Skin of body (tissue), 1 donor: ENCODE measurements at regions not wholly inside any gene's neighbourhood (a gene's known extent, or its start where the extent isn't known, plus 50 kb on each side); places are given as distances from the start of the nearest gene placed in this dataset.

Source experiments
- DNase-seq: peaks from one replicate; lab custom pipeline; 2025; lab: John Stamatoyannopoulos, UW

DNA sequence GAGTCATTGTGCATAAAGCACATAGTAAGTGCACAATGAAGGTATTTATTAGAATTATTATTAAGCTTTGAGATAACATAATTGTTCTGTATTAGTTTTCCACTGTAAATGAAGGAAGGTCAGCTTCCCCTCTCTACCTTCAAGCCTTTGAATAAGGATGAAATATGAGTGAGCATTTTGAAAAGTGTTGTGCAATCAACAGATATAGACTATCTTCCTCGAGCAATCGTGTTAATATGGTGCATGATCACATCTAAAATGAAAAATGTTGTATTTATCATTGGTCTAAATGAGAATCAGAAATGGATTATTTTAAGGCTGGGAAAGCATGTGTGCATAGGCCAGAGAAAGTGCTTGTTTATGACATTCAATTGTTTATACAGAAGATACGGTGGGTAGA, 1474.6 kb upstream of the TENM3 start:
- DNase-seq = no peak

DNA sequence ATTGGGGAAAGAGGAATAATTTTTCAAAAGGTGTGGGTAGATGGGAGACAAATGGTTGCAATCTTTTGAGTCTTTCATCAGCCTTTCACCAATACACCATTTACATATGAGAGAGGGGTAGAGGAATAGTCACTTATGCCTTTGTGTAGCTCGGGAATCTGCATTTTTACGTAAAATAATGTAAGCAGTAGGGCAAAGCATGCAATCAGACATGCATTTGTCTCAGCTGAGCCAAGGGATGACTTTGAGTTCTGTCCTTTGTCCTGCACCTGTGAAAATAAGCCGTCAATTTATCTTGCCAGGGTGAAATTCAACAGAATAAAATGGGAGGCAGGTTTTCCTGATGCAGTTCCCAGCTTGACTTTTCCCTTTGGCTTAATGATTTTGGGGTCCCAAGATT, 1473.4 kb upstream of the TENM3 start:
- DNase-seq = no peak

DNA sequence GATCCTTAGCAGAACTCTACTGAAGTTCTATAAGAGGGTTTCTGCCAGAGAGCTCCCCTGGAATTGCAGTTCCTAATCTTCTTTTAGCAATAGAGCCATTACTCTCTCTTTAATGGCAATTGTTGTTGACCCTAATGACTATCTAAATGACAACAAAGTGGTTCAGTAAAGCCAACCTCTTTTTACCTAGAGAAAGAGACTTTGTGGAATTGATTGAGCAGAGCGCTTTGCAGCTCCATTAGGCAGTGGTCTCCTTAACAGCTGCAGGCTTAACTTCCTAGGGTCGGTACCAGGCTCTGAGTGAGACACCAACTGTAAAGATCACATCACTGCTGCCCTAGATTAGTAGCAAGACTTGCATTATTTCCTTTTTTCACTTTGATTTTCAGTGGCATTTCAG, 1472.9 kb upstream of the TENM3 start:
- no peak for DNase-seq

DNA sequence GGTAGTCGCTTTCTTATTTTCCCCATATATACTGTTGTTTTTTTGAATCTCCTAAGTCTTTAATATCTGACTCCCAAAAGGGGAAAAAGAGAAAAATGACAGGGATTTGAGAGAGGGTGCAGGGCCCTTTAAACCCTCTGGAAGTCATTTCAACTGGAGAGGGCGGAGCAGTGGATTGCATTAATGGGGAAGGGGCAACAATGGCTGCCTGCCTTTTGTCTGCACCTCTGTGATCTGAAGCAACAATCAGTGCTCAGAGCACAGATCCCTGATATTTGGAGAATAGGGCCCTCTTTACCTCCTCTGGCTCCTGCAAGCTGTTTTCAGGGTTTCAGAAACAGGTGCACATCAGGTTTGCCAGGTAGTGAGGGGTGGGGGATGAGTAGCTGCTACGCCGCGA, 1458.3 kb upstream of the TENM3 start:
- DNase-seq = no peak

DNA sequence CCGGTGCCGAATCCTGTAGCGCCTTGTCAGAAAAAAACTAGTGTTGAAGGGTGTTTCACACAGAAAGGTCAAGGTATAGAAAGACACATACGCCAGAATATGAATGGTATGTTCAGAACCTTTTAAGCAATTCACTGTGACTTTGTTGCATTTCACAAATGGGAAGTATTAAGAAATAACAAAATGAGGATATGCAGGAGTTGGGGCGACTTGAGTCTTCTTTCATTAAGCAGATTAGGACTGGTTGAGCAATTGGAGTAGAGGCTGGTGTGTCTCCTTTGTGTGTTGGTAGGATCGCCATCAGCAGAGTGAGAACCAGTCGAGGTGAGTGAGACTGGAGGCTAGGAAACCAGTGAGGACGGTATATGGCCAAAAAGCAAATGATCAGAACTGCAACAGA, 1454.5 kb upstream of the TENM3 start:
- no peak for DNase-seq

DNA sequence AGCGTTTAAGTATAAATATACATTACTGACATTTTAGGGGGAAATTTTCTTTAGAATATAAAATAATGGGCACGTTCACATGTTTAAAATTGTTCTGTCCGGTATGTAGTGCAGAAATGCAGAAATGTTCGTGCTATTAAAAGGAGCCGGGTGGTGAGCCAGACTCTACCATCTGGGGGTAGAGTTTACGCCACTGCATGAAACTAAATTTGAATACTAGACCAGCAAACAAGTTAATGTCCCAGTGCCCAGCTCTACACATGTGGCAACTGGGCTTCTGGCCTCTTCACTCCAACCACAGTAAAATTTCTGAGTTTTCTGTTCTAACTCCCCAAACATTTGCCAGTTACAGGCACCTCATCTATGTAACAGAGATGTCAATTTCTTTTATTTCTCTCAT, 1453.3 kb upstream of the TENM3 start:
- no peak for DNase-seq

DNA sequence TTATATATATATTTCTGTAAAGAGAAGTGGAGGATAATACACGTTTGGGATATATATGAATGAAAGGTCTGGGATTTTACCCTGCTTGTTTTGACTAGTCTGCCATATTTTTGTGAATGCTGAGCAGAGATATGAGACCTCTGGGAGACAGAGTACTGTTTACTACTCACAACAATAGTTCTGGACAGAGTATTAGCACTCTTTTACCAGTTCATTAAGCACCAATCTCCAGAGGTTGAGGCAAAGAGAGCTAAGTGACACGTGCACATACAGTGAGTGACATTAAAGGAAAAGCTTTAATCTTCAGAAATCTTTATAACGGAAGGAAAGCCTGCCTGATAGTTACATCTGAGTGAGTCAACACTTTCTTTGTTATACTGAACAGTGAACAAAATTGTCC, 1452.7 kb upstream of the TENM3 start:
- DNase-seq = no peak

DNA sequence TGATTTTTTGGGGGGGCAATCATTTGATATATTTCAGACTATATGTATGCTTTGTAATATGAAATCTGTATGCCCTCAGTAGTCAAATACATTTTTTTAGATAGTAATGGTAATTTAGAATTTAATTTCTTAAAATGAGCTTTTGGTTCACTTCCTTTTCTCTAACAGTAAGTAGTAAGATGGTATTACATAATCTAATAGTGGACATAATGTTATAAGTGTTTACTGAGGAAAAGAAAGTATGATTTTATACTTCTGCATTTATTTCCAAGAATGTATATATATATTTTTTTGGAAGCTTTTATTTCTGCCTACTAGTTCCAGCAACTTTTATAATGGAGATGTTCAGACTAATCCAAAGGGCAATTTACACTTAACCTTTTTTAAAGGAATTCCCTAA, 1450.7 kb upstream of the TENM3 start:
- no peak for DNase-seq

DNA sequence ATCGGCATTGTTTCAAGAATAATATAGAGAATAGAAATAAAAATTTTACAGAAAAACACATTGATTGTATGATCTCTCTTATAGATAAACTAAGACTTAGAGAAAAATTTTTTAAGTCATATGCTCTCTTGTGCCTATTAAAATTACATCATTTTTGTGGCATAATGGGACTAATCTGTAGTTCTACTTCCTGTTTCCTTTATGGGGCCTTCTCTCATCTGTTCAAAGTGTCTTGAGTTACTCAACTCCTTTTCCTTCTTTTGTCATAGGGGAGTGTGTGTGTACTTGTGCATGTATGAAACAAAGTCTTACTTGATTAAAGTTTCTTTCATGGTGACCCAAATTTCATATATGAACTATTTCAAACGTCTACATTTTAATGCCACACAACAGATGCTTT, 1448.9 kb upstream of the TENM3 start:
- no peak for DNase-seq

DNA sequence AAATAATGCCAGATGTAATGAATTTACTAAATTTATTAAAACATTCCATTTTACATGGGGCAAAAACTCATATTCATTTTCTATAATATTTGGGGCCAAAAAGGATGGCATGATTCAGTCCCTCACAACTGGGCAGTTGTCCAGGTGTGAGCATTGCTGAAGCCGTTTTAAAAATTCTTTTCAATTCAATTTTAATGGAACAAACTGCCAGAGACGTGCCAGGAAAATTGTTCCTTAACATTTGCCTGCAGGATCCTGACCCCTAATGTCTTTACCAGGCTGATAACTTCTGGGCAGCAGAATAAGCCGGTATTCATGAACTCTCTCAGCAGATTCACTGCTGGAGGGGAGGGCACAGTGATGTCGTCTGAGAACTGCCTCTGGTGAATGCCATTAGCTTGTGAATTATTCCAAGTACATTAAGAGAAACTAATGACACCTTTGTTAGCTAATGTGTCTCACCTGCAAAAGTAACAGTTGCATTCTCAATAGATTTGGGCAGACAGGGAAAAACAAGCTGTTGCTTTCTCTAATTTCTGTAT, 1445.1 kb upstream of the TENM3 start:
- no peak for DNase-seq

DNA sequence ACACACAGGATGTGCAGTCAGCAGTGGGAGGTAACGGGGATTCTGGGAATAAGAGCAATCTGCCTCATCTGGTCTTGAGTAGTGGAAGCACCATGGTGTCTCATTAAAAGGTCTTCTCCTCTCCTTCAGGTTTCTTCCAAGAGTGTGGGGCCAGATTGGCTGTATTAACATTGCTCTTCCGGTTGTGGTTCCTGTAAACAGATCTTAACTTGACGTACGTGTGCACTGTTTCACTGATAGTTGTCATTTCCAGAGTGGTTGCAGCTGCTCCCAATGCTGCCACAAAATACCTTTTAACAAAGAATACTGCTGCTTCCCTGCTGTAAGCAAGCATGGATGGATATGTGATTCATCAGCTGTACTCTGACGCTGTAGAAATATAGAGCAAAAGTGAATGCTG, 1443.4 kb upstream of the TENM3 start:
- DNase-seq = no peak

DNA sequence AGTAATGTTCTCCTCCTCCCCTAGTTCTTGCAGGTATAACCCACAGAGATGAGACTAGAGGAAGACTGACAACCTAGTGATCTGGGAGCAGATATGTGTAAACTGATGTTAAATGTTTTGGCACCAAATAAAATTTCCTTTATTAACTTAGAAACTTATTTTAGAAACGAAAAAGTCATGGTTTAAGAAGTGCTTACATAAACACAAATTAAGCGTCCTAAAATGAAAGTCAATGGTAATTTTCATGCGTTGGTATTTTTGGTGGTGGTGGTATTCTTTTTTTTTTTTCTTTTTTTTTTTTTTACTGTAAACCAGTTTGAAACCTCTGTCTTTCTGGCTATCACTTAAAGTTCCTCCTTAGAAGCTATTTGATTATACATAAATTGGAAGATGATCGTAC, 1438.1 kb upstream of the TENM3 start:
- DNase-seq = no peak

DNA sequence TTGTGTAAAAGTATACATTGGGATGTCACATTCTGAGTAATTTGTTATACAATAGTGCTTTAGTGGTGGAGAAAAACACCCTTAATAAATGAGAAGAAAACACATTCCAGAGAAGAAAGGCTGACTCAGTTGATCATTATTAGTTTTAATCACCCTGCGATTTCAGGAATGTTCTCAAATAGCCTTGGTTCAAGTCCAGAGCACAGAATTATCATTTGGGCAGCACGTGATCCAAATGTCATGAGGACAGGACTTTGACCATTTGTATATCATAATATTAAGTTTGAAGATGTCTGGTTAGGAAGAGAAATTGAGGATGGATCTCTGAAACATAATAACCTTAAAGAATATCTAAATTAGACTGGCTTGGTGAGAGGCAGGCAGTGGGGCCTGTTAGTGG, 1434.3 kb upstream of the TENM3 start:
- DNase-seq = no peak

DNA sequence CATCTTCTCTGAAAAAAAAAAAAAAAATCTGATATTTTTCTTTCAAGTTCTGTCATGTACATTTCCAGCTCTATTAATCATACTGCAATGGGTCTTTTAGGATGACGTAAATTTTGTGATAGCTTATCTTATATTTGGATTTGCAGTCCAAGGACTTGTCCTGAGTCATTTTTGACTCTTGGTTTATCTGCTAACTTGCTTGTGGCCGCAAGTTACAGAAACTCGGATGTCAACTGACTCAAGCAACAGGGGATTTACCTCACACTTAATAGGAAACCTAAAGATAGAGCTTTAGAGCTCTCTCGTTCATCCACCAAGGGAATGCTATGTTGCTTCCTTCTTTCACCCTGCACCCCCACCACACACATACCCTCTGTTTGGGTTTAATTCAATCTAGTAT, 1433.8 kb upstream of the TENM3 start:
- no peak for DNase-seq

DNA sequence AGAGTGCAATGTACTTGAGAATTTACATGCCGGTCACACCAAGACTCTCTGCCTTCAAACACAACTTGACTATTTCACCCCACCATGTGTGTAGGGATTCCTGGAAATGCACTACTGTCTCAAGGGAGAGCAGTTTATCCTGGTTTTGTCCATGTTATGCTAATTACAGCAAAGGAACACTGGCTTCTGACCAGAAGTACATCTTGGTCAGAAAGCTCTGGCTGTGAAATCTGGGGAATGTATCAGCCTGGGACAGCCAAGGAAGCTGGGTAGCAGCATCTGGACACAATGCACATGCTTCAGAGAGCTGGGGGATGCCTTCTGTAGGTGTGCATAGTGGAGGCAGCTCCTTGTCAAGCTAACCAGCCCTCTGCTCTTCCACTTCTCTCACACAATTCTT, 1432.6 kb upstream of the TENM3 start:
- no peak for DNase-seq

DNA sequence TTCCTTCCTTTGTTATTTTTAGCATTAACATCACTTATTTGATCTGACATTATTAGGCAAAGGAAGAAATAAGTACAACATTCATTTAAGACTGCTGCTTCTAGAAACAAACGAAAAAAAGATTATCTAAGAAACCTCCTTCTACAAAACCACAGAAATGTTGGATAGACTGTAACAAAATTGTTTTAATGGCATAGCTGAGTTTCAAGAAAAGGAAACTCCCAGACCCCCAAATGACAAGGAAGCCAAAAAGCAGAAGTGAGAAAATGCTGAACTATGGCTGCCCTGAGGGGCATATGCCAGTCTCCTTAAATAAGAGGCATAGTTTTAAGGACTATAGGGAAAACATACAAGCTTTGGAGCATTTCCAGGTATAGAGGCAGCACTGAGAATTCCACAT, 1431.6 kb upstream of the TENM3 start:
- DNase-seq = no peak

DNA sequence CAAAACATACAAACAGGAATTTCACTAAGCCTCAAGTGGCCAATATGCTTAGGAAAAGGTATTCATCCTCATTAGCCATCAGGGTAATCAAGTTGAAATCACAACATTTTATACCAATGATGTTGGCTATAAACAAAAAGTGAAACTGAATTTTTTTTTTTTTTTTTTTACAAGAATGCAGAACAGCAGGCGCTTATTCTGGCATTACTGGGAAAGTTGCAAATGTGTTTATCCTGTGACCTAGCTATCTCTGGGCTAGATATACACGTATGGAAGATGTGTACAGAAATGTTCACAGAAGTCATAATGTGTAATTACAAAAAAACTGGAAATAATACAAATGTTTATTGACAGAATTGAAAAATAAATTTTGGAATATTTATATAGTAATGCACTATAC, 1430.4 kb upstream of the TENM3 start:
- no peak for DNase-seq

DNA sequence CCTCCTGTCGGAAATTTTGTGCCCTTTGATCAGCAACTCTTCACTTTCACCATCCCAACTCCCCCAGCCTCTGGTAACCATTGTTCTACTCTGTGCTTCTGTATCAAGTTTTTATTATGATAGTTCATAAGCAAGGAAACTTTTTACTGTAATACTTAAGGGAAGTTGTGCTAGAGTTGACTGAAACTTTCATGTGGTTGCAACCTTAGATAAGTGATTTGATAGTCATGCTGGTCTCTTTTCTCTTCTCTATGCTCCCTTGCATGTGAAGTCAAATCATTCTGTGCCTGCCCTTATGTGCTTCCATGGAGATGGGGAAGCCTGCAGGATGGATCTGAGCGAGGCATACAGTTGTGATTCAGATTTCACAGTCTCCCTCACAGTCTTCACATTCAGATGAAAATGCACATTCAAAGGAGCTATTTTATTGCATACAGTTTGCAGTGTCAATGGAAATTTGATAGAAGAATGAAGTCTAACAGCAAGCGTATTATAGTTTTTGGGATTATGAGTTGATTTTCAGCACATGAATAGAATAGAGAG, 1428.3 kb upstream of the TENM3 start:
- no peak for DNase-seq

DNA sequence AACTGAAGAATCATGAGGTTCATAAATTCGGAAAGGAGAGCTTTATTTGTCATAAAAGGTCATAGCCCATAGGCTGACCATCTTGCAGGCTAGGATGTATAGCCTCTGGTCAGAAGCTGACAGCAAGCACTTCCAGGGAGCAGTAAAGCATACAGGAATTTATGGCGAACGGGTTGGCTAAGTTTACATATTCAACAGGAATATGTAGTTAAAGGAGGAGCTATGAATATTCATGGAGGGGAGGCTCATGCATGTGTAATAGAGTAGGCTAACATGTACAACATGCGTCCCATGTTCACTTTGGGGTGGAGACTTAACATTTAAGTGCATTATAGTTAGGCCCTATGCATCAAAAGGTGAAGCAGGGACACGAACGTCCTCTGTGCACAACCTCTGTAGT, 1425.7 kb upstream of the TENM3 start:
- DNase-seq = no peak

DNA sequence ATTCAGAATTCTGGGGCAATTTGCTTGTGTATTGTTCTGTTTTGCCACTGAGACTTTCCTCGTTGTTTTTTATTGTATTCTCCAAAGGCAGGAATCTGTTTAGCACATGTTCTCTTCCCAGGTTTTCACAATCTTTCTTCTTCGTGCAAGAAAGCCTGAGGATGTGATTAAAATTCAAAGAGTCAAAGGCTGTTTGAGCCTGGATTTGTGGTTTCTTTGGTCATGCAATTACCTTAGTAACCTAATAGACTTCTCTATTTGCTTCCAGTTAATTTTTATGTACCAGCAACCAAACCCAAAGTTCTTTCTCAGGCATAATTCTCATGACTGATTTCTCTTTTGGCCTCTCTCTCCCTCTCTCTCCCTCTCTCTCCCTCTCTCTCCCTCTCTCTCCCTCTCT, 1420.1 kb upstream of the TENM3 start:
- DNase-seq = no peak

DNA sequence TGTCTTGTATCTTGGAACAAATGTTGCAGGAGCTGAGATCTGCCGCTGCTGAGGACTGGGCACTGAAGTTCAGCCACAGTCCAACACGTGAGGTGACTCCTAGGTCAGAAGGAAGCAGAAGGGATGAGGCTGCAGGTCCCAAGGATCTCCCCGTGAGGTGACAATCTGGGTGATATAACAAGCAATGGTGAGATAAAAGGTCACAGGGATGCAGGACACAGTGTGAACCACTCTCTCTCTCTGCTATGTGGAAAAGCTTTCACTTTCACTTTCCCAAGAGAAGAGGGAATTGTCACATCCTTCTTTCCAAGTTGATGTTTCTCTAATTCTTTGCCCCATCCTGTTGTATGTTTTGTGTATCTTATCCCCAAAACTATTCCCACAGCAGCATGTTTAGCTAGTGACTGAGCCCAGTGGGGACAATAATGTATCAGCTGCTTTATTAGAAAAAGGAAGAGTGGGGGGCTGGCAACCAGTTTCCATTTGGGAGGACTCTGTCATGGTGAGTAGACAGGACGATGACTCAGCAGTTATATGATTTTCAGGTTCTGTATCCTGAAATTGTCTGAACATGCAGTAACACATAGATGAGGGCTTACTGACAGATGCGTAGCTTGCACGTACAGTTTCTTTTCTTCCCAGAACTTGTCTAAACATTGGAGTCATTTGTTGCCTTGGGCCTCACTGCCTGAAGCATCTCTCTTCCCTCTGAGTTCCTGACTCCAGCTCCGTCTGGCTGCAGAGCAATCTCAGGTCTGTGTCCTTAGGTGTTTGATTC, 1415.8 kb upstream of the TENM3 start:
- DNase-seq = no peak

DNA sequence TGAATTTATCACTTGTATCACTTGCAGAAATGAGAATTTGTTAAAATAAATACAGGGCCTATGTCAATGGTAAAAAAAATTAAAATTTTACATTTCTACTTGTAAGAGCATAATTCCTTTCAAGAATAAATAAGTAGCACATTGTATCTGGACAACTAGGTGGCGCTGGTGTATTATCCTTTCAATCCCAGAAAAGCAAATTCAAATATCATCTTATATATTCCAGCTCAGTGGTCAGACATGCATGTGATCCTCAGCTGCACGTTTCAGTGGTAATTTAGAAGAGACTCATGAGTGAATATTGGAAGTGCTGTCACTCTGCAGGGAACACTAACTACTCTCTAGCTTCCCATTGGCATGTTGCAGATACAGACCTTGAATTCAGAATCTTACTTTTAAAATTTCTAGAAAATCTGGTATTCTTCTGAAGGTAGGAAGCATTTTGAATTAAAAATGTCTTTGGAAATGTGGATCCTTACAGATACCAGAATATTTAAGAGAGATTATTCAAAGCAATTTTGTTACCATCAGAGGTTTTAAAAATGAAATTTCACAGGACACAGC, 1414.7 kb upstream of the TENM3 start:
- DNase-seq = peak; percentile 34

DNA sequence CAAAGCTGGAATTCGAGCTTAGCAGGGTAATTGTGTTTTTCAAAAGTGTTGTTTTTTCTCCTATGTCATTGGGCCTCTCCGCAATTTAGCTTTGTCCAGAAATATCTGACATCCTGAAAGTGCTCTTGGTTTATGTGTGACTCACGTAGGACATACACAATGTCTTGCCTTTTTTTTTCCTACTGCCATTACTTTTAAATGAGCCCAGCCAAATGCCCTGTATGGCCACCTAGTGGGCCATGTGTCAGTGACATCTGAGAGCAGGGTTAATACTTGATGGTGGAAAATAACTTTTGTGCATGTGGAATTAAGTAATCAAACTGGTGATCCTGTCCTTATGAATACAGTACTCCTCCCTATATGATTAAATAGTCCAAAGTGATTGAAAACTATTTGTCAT, 1411.1 kb upstream of the TENM3 start:
- DNase-seq = no peak
